ENCODE measurements at regions not wholly inside any gene's neighbourhood (a gene's known extent, or its start where the extent isn't known, plus 50 kb on each side); places are given as distances from the start of the nearest gene placed in this dataset.

DNA sequence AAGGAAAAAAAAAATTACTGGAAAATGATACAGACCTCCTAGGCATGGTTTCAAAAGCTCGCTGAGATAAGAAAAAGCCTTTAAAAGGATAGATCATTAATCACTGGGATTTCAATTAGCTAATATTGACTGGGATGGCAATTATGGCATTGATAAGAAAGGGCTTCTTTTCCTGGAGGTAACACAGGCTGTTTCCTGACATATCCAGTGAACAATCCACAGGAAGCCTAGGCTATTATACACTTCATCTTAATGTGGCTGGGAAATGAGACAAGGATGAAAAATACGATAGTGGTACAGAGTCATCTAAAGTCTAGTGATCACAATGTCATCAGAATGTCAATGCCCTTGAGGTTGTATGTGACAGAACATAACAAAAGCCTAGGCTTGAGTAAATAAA is 1579.3 kb downstream of the C4orf33 start:
- TF ChIP-seq POLR2A (IDR thresholded peaks at IDR 0.05): no peak
- TF ChIP-seq, protein P1, sequence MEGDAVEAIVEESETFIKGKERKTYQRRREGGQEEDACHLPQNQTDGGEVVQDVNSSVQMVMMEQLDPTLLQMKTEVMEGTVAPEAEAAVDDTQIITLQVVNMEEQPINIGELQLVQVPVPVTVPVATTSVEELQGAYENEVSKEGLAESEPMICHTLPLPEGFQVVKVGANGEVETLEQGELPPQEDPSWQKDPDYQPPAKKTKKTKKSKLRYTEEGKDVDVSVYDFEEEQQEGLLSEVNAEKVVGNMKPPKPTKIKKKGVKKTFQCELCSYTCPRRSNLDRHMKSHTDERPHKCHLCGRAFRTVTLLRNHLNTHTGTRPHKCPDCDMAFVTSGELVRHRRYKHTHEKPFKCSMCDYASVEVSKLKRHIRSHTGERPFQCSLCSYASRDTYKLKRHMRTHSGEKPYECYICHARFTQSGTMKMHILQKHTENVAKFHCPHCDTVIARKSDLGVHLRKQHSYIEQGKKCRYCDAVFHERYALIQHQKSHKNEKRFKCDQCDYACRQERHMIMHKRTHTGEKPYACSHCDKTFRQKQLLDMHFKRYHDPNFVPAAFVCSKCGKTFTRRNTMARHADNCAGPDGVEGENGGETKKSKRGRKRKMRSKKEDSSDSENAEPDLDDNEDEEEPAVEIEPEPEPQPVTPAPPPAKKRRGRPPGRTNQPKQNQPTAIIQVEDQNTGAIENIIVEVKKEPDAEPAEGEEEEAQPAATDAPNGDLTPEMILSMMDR (IDR thresholded peaks at IDR 0.05): no peak
